ENCODE measurements at regions not wholly inside any gene's neighbourhood (a gene's known extent, or its start where the extent isn't known, plus 50 kb on each side); places are given as distances from the start of the nearest gene placed in this dataset.
"Not testable (repeated sequence)": the region's sequence is repeated elsewhere in the genome, so short reads cannot be mapped to it uniquely, and the experiment has no call there.

- DNase-seq (ENCODE audit: low read depth in 1 of 2, low spot score in 2 of 2), result peak in 1 of 2 experiments; percentile 22
- H3K4me3 ChIP-seq, result no peak overlapping the region
- H3K4me1 ChIP-seq (replicated peaks), result peaks cover 8% of the 10 kb centered on the region
- no peaks in the 10 kb centered on the region for H3K27me3 ChIP-seq (replicated peaks)
- no peak overlapping the region for H3K27ac ChIP-seq
- no peaks in the 10 kb centered on the region; the same call in 1 of the 2 replicates for H3K9me3 ChIP-seq (replicated peaks)
- no peaks in the 10 kb centered on the region for H3K36me3 ChIP-seq
Measured at GRCh38 chr3:194950906-194951628, 265.4 kb downstream of the FAM43A start.

DNA sequence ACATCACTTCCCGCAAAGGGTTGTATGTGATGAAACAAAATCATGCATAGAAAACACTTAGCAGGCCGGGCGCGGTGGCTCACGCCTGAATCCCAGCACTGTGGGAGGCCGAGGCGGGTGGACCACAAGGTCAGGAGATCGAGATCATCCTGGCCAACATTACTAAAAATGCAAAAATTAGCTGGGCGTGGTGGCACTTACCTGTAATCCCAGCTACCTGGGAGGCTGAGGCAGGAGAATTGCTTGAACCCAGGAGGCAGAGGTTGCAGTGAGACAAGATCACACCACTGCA is 265.9 kb downstream of the FAM43A start:
- H3K27ac ChIP-seq; H3K9me3 ChIP-seq (replicated peaks); H3K4me1 ChIP-seq (replicated peaks); H3K27me3 ChIP-seq (replicated peaks); H3K4me3 ChIP-seq; DNase-seq (ENCODE audit: low read depth in 1 of 2, low spot score in 2 of 2); H3K36me3 ChIP-seq: not testable (repeated sequence)

- no peaks in the 10 kb centered on the region for H3K36me3 ChIP-seq
- H3K4me3 ChIP-seq, result no peak overlapping the region
- no peak for DNase-seq (ENCODE audit: low read depth in 1 of 2, low spot score in 2 of 2)
- H3K27ac ChIP-seq, result no peak overlapping the region
- peaks cover 8% of the 10 kb centered on the region for H3K4me1 ChIP-seq (replicated peaks)
- no peaks in the 10 kb centered on the region; the same call in 1 of the 2 replicates for H3K9me3 ChIP-seq (replicated peaks)
- H3K27me3 ChIP-seq (replicated peaks), result no peaks in the 10 kb centered on the region
Measured at GRCh38 chr3:194951931-194952582, 266.4 kb downstream of the FAM43A start.

DNA sequence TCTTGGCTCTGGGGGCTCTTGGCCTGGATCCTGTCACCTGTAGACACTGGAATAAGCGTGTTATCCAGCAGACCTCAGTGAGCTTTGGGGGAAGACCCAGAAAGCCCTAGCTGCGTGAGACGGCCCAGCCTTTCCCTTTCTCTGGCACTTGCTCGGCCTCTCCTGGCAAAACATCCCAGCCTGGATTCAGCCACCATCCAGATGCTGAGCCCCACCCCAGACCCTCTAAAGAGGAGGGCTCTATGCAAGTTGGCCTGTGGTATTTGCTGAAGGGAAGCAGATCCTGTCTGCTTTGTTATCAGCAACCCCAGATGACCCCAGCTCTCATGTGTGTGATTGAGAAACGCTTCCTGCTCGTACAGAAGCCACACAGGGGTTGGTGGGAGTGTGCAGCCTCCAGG is 267.2 kb downstream of the FAM43A start:
- Histone ChIP-seq H3K4me3 (no peak overlapping the region), H3K4me1 (replicated peaks) (peaks cover 8% of the 10 kb centered on the region), H3K27ac (no peak overlapping the region), H3K36me3 (no peaks in the 10 kb centered on the region), H3K9me3 (replicated peaks) (no peaks in the 10 kb centered on the region; the same call in 1 of the 2 replicates), H3K27me3 (replicated peaks) (no peaks in the 10 kb centered on the region)
- DNase-seq (ENCODE audit: low read depth in 1 of 2, low spot score in 2 of 2), result no peak

DNA sequence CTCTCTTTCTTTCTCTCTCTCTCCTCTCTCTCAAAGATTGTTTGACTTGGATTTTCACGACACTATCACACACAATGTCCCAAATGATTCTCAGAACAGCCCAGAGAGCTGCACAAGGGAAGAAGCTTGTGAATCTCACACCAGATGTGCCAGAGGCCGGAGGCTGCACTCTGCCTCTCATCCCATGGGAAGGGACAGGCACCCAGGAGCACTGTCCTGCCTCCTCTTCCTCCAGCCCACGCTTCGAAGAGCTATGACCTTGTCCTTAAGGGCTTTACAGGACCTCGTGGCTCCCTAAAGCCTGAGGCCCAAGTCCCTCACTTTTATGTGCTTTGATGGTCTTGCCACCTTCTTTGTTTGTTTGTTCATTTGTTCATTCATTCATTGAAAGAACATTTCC is 267.6 kb downstream of the FAM43A start:
- no peaks in the 10 kb centered on the region for H3K27me3 ChIP-seq (replicated peaks)
- H3K4me1 ChIP-seq (replicated peaks), result peaks cover 8% of the 10 kb centered on the region
- DNase-seq (ENCODE audit: low read depth in 1 of 2, low spot score in 2 of 2), result no peak
- H3K27ac ChIP-seq, result no peak overlapping the region
- H3K4me3 ChIP-seq, result no peak overlapping the region
- no peaks in the 10 kb centered on the region for H3K9me3 ChIP-seq (replicated peaks)
- no peaks in the 10 kb centered on the region for H3K36me3 ChIP-seq

- Histone ChIP-seq H3K4me3 (no peak overlapping the region), H3K36me3 (no peaks in the 10 kb centered on the region), H3K27ac (no peak overlapping the region), H3K9me3 (replicated peaks) (no peaks in the 10 kb centered on the region), H3K4me1 (replicated peaks) (peaks cover 8% of the 10 kb centered on the region), H3K27me3 (replicated peaks) (no peaks in the 10 kb centered on the region)
- DNase-seq (ENCODE audit: low read depth in 1 of 2, low spot score in 2 of 2), result no peak
Measured at GRCh38 chr3:194955546-194955945, 269.9 kb downstream of the FAM43A start.

DNA sequence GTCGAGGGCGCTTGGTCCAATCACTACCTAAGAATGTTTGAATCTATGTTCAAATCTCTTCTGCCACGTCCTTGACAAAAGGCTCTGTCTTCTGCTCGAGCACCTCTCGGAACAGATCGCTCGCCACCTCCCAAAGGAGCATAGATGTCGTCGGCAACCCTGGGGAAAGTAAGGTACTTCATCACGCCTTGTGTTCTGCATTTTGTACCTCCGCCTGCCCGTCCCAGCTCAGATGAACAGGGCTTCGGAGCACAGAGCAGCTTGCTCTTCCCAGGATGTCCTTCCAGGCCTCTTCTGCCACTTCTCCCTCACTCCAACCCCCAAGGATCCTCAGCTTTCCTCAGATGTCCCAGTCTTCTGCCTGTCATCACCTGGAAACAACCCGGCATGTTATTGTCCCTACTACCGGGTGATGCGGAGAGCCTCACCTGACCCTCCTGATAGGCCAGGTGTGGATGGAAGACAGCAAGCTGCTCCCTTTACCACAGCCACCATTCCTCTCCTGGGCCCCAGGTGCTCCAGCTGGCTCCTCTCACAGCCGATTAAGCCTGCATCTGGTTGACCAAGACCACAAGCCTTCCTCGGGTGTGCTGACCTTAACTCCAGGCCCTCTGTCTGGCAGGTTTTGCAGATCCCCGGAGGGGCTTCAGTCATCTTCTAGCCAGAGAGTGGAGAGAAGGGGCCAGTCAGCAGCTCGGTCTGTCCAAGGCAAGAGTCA is 270.5 kb downstream of the FAM43A start:
- Histone ChIP-seq H3K36me3 (no peaks in the 10 kb centered on the region), H3K4me1 (replicated peaks) (peaks cover 5% of the 10 kb centered on the region), H3K9me3 (replicated peaks) (no peaks in the 10 kb centered on the region), H3K27me3 (replicated peaks) (no peaks in the 10 kb centered on the region), H3K4me3 (no peak overlapping the region), H3K27ac (no peak overlapping the region)
- DNase-seq (ENCODE audit: low read depth in 1 of 2, low spot score in 2 of 2), result no peak

DNA sequence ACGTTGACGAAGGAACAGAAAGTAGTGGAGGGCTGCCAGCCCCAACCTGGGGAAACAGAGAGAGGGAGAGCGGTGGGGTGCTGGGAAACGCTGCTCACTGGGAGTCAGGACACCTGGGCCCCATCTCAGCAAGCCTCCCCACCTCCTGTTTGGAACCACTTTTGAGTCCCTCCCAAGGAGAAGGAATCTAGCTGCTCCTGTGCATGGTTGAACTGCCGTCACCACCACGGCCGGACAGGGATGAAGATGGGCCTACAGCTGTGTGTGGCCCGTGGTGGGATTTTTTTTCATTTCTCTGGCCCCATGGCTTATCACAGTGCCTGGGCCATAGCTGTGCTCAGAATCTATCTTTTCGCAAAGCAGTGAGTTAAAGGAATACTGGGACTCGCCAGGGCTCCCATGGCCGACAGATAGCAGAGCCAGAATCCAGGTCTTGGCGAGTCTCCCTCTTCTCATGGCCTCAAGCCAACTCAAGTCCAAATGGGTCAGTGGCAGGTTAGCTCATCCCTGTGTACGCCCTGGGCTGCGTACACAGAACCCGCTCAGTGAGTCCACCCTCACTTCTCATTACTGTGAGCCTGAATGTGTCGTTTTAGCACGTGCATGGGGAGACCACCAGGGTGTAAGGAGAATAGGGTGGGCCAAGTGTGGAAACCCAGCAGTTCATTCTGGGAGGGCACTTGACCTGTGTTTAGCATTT is 271.2 kb downstream of the FAM43A start:
- Histone ChIP-seq H3K9me3 (replicated peaks) (no peaks in the 10 kb centered on the region), H3K36me3 (no peaks in the 10 kb centered on the region), H3K27me3 (replicated peaks) (no peaks in the 10 kb centered on the region), H3K27ac (no peak overlapping the region), H3K4me1 (replicated peaks) (no peaks in the 10 kb centered on the region), H3K4me3 (no peak overlapping the region)
- no peak for DNase-seq (ENCODE audit: low read depth in 1 of 2, low spot score in 2 of 2)

DNA sequence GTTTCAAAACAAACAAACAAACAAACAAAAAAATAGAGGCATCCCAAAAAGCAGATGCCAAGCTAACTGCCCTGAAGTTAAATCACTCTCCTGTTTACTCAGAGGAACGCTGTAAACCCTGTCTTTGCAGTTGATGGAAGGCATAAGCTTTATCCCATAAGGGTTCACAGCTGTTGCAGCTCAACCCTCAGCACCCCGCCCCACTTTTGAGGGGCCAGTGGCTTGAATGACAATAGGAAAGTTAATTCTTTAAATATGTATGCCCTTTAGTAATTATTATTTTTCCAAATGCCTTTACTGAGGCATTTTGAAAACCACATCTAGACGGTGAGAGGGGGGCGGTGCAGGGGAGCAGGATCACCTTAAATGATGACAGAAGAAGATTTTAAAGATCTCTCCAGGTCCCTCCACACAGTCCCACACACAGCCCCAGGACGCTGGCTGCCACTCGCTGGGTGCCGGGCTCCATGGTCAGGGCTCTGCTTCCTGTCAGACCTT is 272.1 kb downstream of the FAM43A start:
- no peaks in the 10 kb centered on the region for H3K27me3 ChIP-seq (replicated peaks)
- H3K9me3 ChIP-seq (replicated peaks), result no peaks in the 10 kb centered on the region
- H3K36me3 ChIP-seq, result no peaks in the 10 kb centered on the region
- no peak overlapping the region for H3K4me3 ChIP-seq
- H3K27ac ChIP-seq, result no peak overlapping the region
- DNase-seq (ENCODE audit: low read depth in 1 of 2, low spot score in 2 of 2), result no peak
- H3K4me1 ChIP-seq (replicated peaks), result no peaks in the 10 kb centered on the region

DNA sequence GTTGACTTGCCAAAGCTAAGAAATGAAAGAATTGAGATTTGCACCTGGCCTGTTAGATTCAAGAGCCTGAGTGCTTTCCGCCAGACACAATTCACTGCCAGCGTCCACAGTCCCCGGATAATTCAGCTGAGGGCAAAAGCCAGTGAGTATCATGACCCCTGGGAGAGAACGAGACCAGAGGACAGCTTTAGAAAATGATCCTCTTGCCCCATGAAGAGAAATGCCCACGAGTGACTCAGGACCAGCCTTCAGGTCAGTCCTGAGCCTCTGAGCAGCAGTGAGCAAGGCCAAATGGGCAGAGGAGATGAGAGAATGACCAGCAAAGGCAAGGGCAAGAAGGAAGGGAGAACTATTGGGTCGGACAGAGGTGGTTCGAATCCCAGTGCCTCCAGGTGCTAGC is 273.5 kb downstream of the FAM43A start:
- DNase-seq (ENCODE audit: low read depth in 1 of 2, low spot score in 2 of 2), result no peak

GRCh38 chr3:194959666-194960065 is 274.0 kb downstream of the FAM43A start:
- not testable (repeated sequence) for H3K27ac ChIP-seq; H3K4me3 ChIP-seq; H3K4me1 ChIP-seq (replicated peaks); H3K27me3 ChIP-seq (replicated peaks); DNase-seq (ENCODE audit: low read depth in 1 of 2, low spot score in 2 of 2); H3K36me3 ChIP-seq; H3K9me3 ChIP-seq (replicated peaks)

More for the DNA sequence above, 273.5 kb downstream of the FAM43A start:
- H3K36me3 ChIP-seq, result no peaks in the 10 kb centered on the region
- no peaks in the 10 kb centered on the region for H3K4me1 ChIP-seq (replicated peaks)
- no peak overlapping the region for H3K4me3 ChIP-seq
- H3K9me3 ChIP-seq (replicated peaks), result no peaks in the 10 kb centered on the region
- no peaks in the 10 kb centered on the region for H3K27me3 ChIP-seq (replicated peaks)
- no peak overlapping the region for H3K27ac ChIP-seq

DNA sequence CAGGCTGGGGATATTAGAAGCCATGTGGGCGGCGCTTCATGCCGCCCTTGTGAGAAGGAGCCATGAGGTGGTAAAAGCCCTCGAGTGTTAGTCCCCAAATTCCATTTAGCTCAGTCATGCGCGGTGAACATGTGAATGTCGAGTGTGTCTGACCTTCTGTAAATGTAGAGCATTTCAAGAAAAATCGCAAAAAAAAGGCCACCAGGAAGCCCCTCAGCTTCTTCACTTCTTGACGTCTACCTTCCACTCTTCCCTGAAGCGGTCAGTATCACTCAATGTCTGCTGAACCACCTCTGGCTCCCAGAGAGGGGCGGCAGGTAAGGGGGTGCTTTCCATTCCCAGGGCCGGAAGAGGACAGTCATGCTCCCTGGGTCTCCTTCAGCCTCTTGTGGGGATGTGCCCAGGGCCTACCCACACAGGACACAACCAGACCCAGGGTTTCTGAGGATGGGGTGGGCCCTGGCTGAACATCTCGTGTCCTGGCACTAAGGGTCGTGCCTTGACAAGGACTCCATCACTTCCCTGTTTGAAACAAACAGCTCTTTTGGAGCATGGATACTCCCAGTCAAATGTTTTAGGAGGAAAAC is 274.9 kb downstream of the FAM43A start:
- Histone ChIP-seq H3K9me3 (replicated peaks) (no peaks in the 10 kb centered on the region), H3K36me3 (no peaks in the 10 kb centered on the region), H3K4me1 (replicated peaks) (no peaks in the 10 kb centered on the region), H3K27ac (no peak overlapping the region), H3K4me3 (no peak overlapping the region), H3K27me3 (replicated peaks) (no peaks in the 10 kb centered on the region)
- DNase-seq (ENCODE audit: low read depth in 1 of 2, low spot score in 2 of 2), result no peak

GRCh38 chr3:194961149-194961548 is 275.5 kb downstream of the FAM43A start:
- Histone ChIP-seq H3K27ac (no peak overlapping the region), H3K4me1 (replicated peaks) (no peaks in the 10 kb centered on the region), H3K27me3 (replicated peaks) (no peaks in the 10 kb centered on the region), H3K9me3 (replicated peaks) (no peaks in the 10 kb centered on the region), H3K36me3 (no peaks in the 10 kb centered on the region), H3K4me3 (no peak overlapping the region)
- DNase-seq (ENCODE audit: low read depth in 1 of 2, low spot score in 2 of 2), result no peak

Measured in SJSA1 (cell line).